ENCODE measurements at regions not wholly inside any gene's neighbourhood (a gene's known extent, or its start where the extent isn't known, plus 50 kb on each side); places are given as distances from the start of the nearest gene placed in this dataset.
"Not testable (repeated sequence)": the region's sequence is repeated elsewhere in the genome, so short reads cannot be mapped to it uniquely, and the experiment has no call there.

DNA sequence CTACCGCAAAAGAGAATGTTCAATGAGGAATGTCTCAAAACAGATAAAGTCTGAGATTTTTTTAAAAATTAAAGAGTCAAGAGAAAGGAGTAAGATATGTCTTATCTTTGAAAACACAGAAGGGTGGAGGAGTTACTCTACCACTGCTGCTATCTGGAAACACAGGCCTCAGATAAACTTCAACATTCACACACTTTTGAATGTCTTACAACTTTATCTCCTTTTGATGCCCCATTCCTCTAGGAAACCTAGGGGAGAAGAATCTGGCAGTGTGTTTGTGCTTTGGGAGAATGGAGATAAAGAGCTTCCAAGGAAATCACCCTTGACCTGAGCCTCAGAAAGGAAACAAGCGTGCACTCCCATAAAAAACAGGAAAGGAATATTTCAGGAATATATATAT, 468.2 kb downstream of the PLOD2 start:
- DNase-seq: no peak

- DNase-seq: no peak
Observed at GRCh38 chr3:145696011-145696410, 465.0 kb downstream of the PLOD2 start.

DNA sequence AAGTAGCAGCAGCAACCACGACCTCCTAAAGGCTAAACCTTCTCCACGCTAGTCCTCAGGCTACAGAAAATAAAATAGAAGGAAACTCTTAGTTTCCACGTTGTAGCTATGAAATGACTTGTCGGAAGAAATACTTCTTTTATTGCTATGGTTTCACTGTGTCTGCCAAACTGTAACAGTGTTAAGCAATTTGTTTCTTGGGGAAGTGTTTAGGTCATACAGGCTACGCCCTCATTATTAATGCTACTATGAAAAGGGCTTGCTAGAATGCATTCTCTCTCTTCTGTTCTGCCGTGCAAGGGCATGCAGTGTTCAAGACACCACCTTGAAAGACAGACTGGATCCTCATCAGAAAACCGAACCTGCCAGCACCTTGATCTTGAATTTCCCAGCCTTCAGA, 462.7 kb downstream of the PLOD2 start:
- no peak for DNase-seq

- no peak for DNase-seq
Observed at GRCh38 chr3:145698749-145699148, 462.2 kb downstream of the PLOD2 start.

- no peak for DNase-seq
Observed at GRCh38 chr3:145704020-145704419, 457.0 kb downstream of the PLOD2 start.

DNA sequence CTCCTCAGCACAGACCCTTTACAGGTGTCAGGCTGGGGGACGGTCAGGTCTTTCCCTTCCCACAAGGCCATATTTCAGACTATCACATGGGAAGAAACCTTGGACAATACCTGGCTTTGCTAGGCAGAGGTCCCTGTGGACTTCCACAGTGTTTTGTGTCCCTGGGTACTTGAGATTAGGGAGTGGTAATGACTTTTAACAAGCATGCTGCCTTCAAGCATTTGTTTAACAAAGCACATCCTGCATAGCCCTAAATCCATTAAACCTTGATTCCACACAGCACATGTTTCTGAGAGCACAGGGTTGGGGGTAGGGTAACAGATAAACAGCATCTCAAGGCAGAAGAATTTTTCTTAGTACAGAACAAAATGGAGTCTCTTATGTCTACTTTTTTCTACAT, 451.2 kb downstream of the PLOD2 start:
- not testable (repeated sequence) for DNase-seq

DNA sequence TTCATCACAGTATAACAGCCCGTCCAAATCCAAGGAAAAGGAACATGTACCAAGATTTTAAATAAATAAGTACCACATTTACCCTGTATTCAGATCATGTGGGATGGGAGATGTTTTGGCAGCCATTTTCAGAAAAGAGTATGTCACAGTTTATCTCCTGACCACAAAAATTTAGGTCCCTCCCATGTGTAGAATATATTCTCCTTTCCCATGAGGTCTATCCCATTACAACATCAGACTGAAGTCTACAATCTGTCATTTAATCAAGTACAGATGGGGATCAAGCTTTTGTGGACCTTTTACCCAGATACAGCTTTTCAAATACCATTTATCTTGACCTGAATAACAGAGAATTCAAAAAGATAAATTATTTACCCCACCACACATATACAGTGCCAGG, 444.5 kb downstream of the PLOD2 start:
- DNase-seq: no peak

DNA sequence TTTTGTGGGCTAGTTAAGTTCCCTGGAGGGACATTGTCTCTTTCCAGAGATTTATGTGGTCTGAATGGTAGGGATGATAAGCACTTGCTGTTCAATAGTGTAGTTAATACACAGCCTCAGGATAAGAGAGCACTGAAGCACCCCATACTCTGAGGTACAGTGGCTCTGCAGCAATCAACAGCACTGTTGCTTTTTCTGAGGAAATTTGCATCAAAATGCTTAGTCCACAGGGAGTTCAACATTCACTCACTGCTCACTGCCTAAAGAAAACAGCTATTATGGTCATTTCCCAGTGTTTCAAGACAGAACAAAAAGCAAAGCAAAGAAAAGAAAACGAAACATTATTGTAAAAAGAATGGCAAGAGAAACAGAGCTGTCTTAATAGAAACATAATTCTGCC, 441.9 kb downstream of the PLOD2 start:
- no peak for DNase-seq

DNA sequence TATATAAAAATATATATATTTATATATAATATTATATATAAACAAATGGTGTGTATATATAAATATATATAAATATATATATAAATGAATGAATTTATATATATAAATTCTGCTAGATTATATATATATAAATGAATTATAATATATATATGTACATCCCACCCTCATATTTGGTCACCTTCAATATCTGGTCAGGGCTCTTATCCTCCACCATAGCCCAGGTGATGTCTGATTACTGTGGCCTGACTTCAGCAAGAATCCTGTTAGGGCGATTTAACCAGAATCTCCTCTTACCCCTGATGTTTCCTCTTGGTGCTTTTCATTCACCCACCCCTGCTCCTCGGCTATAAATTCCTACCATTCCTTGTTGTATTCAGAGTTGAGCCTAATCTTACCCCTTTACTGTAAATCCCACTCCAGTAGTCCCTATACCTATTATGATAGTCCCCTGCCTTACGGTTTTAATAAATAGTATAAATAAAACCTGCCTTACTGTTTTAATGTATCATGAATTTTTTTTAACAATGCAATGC, 439.6 kb downstream of the PLOD2 start:
- no peak for DNase-seq

DNA sequence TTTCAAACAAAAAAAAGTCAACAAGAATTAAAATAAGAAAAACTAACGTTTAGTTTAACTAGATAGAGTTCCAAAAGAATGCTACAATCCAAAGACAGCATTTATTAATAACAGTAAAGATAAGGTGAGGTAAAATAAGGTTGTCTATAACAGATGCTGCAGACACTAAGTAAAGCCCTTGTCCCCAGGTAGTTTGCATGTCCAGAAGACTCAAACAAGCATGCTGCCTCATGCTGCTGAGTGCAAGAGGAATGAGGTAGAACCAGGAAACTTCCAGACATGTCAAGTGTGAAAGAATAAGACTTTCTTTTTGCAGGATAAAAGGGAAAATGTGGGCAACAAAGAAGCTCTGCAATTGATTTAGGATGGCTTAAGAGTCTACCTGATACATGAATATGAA, 439.2 kb downstream of the PLOD2 start:
- no peak for DNase-seq

DNA sequence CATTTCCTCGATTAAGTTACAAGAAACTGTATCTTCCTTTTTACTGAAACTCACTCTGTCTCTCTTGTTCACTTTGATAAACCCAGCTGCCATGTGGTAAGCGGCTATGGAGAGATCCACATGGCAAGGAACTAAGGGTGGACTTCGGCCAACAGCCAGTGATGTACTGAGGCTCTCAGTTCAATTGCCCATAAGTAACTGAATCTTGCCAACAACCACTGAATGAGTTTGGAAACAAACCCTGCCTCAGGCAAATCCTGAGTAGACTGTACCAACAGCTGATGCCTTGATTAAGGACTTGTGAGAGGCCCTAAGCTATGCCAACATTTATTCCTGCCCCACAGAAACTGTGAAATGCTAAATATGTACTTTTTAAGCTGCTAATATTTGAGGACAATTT, 433.5 kb downstream of the PLOD2 start:
- no peak for DNase-seq

DNA sequence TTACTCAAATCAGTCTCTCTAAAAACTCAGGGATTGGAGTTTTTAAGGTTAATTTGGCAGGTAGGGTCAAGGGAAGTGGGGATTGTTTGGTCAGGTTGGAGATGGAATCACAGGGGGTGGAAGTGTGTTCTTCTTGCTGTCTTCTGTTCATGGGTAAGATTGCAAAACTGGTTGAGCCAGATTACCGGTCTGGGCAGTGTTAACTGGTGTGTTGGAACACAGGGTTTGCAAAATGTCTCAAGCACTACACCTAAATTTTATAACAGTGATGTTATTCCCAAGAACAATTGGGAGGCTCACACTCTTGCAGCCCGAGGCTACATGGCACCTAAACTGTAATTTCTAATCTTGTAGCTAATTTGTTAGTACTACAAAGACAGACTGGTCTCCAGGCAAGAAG, 425.4 kb downstream of the PLOD2 start:
- DNase-seq: no peak

- DNase-seq: no peak
Observed at GRCh38 chr3:145737952-145738351, 423.0 kb downstream of the PLOD2 start.

DNA sequence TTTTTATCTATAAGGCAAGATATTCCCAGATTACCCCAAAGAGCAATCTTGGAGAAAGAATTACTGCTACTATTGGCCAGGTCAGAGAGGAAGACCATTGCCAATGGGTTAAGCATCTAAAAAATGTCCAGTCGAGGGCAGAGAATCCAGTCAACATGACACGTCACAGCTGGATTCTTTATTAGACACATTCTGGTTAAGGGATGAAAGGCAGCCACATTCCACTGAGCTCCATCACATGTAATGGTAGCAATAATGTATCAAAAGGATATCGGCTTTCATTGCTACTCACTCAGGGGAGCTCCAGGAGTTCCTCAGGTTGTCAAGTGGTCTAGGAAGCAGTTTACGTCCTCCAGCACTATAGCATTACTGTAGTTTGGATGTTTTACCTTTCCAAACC, 421.1 kb downstream of the PLOD2 start:
- no peak for DNase-seq

GRCh38 chr3:145750657-145751056, 410.3 kb downstream of the PLOD2 start:
- DNase-seq: no peak

DNA sequence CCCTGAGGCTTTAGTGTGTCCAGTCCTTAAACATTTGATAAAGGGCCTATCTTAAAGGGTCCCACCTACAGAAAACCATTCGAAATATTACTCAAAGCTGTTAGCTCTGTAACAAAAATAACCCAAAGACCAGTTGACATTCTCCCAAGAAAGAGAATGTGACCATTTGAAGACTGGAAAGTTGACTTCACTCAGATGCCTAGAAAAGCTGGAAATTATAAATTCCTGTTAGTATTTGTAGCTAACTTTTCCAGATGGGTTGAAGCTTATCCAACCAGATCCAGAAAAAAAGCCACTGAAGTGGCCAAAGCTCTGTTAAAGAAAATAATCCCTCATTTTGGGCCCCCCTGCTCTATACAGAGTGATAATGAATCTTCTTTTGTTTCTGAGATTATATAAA, 408.4 kb downstream of the PLOD2 start:
- DNase-seq: no peak

DNA sequence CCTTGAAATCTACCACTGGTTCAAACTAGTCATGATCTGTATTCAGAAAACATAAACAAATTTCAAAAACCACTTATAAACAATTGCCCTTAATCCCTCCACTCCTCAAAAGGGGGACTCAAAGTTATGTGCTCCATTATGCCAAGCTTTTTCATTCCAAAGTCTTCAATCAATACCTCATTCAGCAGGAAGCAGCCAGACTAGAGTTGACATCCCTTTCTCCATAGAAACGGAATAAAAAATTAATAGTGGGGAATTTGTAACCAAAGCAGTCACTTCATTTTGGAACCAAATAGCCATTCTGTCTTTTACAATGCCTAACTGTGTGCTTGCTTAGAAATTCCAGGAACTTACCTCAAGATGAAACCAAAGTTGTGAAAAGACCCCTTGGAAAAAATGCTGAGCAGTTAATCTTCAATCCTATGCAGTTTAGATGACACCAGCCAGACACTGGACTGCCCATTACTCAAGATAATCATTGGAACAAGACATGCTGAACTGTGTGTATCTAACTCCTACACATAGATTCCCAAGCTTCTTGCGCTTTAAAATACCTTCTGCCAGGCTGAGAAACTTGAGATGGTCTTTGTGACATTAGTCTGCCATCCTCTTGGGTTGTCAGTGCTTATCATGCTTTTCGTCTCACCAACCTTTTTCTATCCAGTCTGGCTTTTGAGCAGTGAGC, 406.2 kb downstream of the PLOD2 start:
- no peak for DNase-seq

DNA sequence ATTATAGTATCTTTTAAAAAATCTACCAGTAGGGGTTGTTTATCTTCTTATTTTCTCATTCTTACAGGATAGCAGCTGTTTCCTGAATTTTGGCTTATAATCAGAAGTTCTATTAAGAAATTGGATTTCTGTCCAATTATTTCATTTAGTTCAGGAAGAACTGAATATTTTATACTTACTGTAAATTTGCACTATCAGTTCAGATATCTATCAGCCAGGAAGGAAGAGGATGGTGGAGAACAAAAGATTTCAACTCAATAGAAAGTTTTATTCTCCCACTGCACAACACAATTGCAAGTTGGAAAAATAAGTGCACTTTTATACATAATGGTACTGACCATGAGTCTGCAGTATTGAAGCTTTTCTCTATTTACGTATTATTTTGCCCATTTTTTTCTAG, 400.9 kb downstream of the PLOD2 start:
- no peak for DNase-seq

- no peak for DNase-seq
Observed at GRCh38 chr3:145767909-145768308, 393.1 kb downstream of the PLOD2 start.

DNA sequence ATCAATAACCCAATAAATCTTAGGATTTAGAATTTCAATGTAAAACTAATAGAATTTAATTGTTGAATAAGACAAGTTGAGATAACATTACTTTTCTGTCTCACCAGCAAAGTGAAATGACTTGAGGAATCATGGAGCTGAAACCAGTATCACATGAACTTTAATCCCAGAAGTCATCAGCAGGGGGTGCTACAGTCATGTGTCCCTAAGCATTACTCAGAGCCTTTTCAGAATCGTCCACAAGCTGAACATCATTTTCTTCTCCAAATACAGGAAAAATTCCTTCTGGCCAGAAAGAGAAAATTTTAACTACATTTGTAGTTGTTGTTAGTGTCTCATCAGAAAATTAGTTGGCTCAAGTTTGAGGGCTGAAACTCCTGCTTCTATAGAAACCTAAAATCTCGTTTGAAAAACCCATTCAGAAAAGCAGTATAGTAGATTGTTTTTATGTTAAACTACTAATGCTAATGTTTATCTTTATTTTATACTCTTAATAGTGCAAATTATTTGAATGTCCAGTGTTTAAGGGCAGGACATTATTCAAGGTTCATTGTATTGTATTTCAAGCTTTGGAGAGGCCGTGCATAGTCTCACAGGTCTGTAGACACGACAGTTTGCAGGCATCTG, 384.1 kb downstream of the PLOD2 start:
- no peak for DNase-seq

DNA sequence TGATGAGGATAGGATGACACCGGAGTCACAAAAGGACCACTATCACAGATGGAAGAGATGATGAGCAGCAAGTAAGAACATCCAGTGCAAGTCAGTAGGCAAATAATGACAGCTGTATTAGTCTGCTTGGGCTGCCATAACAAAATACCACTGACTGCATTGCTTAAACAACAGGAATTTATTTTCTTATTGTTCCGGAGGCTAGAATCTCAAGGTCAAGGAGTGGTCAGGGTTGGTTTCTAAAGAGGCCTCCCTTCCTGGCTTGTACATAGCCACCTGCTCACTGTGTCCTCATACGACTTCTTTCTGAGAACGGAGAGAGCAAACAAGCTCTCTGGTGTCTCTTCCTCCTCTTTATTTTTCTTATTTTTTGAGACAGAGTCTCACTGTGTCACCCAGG, 380.7 kb downstream of the PLOD2 start:
- no peak for DNase-seq

- DNase-seq: no peak
Observed at GRCh38 chr3:145785668-145786067, 375.3 kb downstream of the PLOD2 start.

- DNase-seq: no peak
Observed at GRCh38 chr3:145798007-145798406, 363.0 kb downstream of the PLOD2 start.

GRCh38 chr3:145798696-145799537, 362.1 kb downstream of the PLOD2 start:
- DNase-seq: no peak

Measured in GF-D8 (cell line).